ENCODE measurements at regions not wholly inside any gene's neighbourhood (a gene's known extent, or its start where the extent isn't known, plus 50 kb on each side); places are given as distances from the start of the nearest gene placed in this dataset.

GRCh38 chr10:113980408-113981087 is 63.1 kb upstream of the ADRB1 start:
- TF ChIP-seq CTCF (IDR thresholded peaks at IDR 0.05; ENCODE audit: low read depth, low read length) = peak; percentile 17
- H3K27ac ChIP-seq = no peak overlapping the region
- H3K36me3 ChIP-seq = no peaks in the 10 kb centered on the region
- H3K4me3 ChIP-seq = no peak overlapping the region
- H3K27me3 ChIP-seq = no peaks in the 10 kb centered on the region
- H3K9me3 ChIP-seq (ENCODE audit: low read depth) = no peaks in the 10 kb centered on the region
- no peaks in the 10 kb centered on the region for H3K4me1 ChIP-seq (ENCODE audit: low read depth)
- DNase-seq (ENCODE audit: low read depth in 1 of 2, low spot score in 1 of 2) = no peak

GRCh38 chr10:113982296-113982695 is 61.4 kb upstream of the ADRB1 start:
- H3K27me3 ChIP-seq = no peaks in the 10 kb centered on the region
- DNase-seq (ENCODE audit: low read depth in 1 of 2, low spot score in 1 of 2) = no peak
- no peaks in the 10 kb centered on the region for H3K9me3 ChIP-seq (ENCODE audit: low read depth)
- H3K27ac ChIP-seq = no peak overlapping the region
- H3K36me3 ChIP-seq = no peaks in the 10 kb centered on the region
- no peak overlapping the region for H3K4me3 ChIP-seq
- TF ChIP-seq CTCF (IDR thresholded peaks at IDR 0.05; ENCODE audit: low read depth, low read length) = no peak
- no peaks in the 10 kb centered on the region for H3K4me1 ChIP-seq (ENCODE audit: low read depth)

- Histone ChIP-seq H3K36me3 (no peaks in the 10 kb centered on the region), H3K27me3 (no peaks in the 10 kb centered on the region), H3K27ac (no peak overlapping the region), H3K4me1 (ENCODE audit: low read depth) (no peaks in the 10 kb centered on the region), H3K4me3 (no peak overlapping the region), H3K9me3 (ENCODE audit: low read depth) (no peaks in the 10 kb centered on the region)
- TF ChIP-seq CTCF (IDR thresholded peaks at IDR 0.05; ENCODE audit: low read depth, low read length) = no peak
- DNase-seq (ENCODE audit: low read depth in 1 of 2, low spot score in 1 of 2) = peak in 1 of 2 donors; percentile 33
Observed at GRCh38 chr10:113982769-113983168, 60.9 kb upstream of the ADRB1 start.

- no peak for TF ChIP-seq CTCF (IDR thresholded peaks at IDR 0.05; ENCODE audit: low read depth, low read length)
- H3K27ac ChIP-seq = no peak overlapping the region
Observed at GRCh38 chr10:113983552-113983951, 60.1 kb upstream of the ADRB1 start.

GRCh38 chr10:113985297-113985844 is 58.3 kb upstream of the ADRB1 start:
- no peaks in the 10 kb centered on the region for H3K36me3 ChIP-seq
- H3K27ac ChIP-seq = no peak overlapping the region
- DNase-seq (ENCODE audit: low read depth in 1 of 2, low spot score in 1 of 2) = no peak
- H3K9me3 ChIP-seq (ENCODE audit: low read depth) = no peaks in the 10 kb centered on the region
- no peak overlapping the region for H3K4me3 ChIP-seq
- no peaks in the 10 kb centered on the region for H3K4me1 ChIP-seq (ENCODE audit: low read depth)
- no peaks in the 10 kb centered on the region for H3K27me3 ChIP-seq
- no peak for TF ChIP-seq CTCF (IDR thresholded peaks at IDR 0.05; ENCODE audit: low read depth, low read length)

More at GRCh38 chr10:113983552-113983951, 60.1 kb upstream of the ADRB1 start:
- no peaks in the 10 kb centered on the region for H3K9me3 ChIP-seq (ENCODE audit: low read depth)
- no peaks in the 10 kb centered on the region for H3K27me3 ChIP-seq
- no peaks in the 10 kb centered on the region for H3K4me1 ChIP-seq (ENCODE audit: low read depth)
- no peaks in the 10 kb centered on the region for H3K36me3 ChIP-seq
- no peak for DNase-seq (ENCODE audit: low read depth in 1 of 2, low spot score in 1 of 2)
- H3K4me3 ChIP-seq = no peak overlapping the region
